ENCODE measurements at regions not wholly inside any gene's neighbourhood (a gene's known extent, or its start where the extent isn't known, plus 50 kb on each side); places are given as distances from the start of the nearest gene placed in this dataset.
"Not testable (repeated sequence)": the region's sequence is repeated elsewhere in the genome, so short reads cannot be mapped to it uniquely, and the experiment has no call there.

- no peak for DNase-seq
Measured at GRCh38 chr11:31956310-31956709, 134.6 kb upstream of the RCN1 start.

- DNase-seq, result no peak
Measured at GRCh38 chr11:31955838-31956237, 135.0 kb upstream of the RCN1 start.

GRCh38 chr11:31953803-31954327, 137.0 kb upstream of the RCN1 start:
- no peak for DNase-seq

- DNase-seq, result not testable (repeated sequence)
Measured at GRCh38 chr11:31949733-31950200, 138.6 kb upstream of the PAX6 start.

GRCh38 chr11:31947051-31947450, 135.9 kb upstream of the PAX6 start:
- DNase-seq, result no peak

- no peak for DNase-seq
Measured at GRCh38 chr11:31943056-31943780, 132.1 kb upstream of the PAX6 start.

DNA sequence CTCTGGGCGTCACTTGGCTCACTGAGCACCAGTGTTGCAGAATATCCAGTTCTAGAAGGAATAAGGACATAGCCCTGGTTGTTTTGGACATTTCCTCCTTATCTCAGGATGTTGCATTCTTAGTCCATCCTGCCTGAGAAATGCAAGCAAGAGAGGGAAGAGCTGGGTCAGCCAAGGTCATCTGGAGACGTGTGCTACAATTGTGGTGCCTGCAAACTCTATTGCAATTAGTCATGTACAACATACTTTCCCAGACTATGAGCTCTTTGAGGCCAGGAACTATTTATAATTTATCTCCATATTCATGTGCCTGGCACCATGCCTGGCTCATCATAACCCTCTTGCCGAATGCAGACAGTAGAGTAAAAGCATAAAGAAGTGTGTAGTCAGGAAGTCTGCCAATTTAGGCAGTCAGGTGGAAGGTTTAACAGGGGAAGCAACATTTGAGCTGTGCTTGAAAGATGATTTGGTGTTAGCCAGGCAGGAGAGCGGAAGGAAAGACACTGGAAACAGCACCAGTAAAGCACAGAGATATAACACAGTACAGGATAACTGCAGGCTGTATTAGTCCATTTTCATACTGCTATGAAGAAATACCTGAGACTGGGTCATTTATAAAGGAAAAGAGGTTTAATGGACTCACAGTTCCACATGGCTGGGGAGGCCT, 129.4 kb upstream of the PAX6 start:
- no peak for DNase-seq

GRCh38 chr11:31939004-31939403, 127.9 kb upstream of the PAX6 start:
- DNase-seq, result no peak

- DNase-seq, result no peak
Measured at GRCh38 chr11:31936312-31936711, 125.2 kb upstream of the PAX6 start.

DNA sequence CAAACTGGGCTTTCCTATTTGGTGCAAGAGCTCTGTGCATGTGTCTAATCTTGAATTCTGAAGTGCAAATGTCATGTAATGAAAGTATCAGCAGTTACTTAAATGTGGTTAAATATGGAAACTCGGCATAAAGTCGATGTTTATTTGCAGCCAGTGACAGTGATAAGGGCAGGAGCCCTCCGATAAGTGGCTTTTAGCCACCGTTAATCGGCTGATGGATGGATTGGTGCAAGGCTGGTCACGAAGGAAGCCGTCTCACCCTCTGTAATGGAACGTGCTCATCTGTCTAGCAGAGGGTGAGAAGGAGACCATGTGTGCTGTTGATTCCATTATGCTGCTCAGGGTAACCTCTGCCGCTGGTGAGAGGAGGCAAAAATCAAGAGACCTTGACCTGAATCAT, 121.8 kb upstream of the PAX6 start:
- DNase-seq, result no peak

DNA sequence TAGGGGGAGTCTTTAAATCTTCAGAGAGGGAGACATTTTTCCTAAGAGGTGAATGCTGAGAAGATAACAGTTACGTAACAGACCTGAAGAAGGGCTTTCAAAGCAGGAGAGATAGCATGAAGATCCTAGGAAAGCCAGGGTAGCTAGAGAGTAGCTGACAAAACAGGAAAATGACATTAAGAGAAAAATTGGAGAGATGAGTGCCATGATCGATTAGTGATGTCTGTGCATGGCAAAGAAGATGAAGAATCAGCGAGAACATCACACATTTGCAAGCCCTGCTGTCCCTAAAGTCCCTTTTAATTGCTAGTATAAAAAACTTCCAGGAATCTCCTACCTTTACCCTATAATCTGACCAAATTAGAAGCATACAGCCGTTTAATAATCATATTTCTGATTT, 116.9 kb upstream of the PAX6 start:
- no peak for DNase-seq

DNA sequence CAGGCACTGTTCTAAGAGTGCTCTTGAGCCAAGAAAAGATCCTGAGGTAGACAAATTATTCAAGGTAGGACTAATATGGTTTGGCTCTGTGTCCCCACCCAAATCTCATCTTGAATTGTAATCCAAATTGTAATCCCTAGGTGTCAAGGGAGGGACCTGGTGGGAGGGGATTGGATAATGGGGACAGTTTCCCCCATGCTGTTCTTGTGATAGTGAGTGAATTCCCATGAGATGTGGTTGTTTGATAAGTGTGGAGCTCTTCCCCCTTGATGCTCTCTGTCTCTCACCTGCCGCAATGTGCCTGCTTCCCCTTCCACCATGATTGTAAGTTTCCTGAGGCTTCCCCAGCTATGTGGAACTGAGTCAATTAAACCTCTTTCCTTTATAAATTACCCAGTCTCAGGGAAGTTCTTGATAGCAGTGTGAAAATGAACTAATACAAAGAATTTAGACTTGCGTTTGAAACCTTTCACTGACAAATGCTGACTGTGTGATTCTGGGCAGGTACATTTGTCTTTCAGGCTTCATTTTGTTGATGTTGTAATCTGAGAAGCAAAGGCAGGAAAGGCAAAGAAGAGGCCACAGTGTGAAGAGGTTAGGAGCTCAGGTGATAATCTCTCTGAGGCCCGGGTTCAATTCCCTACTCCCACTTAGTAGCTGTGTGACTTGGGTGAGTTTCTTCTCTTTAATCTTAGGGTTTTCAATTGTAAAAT, 115.8 kb upstream of the PAX6 start:
- DNase-seq, result no peak

GRCh38 chr11:31926106-31926505, 115.0 kb upstream of the PAX6 start:
- DNase-seq, result no peak

GRCh38 chr11:31922450-31922849, 111.3 kb upstream of the PAX6 start:
- no peak for DNase-seq

DNA sequence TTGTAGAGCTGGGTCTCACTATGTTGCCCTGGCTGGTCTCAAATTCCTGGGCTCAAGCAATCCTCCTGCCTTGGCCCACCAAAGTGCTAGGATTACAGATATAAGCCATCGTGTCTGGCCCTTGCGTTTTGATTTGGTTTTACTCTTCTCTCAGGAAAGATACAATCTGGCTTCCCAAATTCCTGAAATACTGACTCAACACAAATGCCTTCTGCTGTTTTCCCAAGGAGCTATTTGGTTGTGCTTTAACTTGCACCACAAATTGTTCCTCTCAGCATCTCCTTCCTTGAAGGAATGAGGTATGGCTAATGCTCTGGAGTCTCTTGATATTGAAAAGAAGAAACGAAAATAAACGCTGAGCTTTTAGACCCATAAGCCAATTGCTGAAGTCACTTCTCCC, 110.0 kb upstream of the PAX6 start:
- no peak for DNase-seq

DNA sequence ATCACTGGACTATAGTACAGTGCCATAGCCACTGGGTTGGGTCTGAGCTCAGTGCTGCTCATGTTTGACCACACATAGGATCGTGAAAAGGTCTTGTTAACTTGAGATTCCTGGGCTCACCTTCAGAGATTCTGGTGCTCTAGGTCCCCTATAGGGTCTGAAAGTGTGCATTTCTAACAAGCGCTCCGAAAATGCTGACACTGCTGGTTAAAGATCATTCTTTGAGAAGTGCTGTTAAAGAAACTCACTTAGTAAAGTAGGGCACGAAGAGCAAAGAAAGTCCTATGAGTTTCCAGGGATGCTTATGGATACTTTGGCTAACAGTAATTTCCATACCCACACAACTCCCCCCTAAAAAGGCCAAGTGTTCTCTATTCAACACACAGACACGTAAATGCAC, 108.1 kb upstream of the PAX6 start:
- no peak for DNase-seq

GRCh38 chr11:31915867-31916266, 104.7 kb upstream of the PAX6 start:
- no peak for DNase-seq

- DNase-seq, result no peak
Measured at GRCh38 chr11:31913985-31914384, 102.9 kb upstream of the PAX6 start.

DNA sequence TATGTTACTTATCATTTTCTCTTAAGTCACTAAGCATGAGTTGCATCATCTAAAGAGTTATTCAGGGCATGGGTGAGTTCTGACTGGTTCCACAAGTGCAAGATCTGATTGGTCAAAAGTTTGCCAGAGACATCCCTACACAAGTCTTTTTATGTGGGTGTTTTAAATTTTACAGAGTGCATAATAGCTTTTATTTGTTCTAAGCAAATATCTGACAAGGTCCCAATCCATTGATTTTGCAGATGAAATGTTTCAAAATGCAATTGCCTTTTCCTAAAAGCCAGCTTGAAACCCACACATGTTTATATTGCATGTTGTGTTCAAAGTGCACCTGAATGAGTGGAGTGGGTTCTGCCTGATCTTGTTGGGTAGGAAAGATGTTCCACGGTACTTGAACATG, 101.7 kb upstream of the PAX6 start:
- DNase-seq, result no peak

GRCh38 chr11:31910950-31911576, 99.9 kb upstream of the PAX6 start:
- DNase-seq, result no peak

- no peak for DNase-seq
Measured at GRCh38 chr11:31903225-31904074, 92.3 kb upstream of the PAX6 start.

DNA sequence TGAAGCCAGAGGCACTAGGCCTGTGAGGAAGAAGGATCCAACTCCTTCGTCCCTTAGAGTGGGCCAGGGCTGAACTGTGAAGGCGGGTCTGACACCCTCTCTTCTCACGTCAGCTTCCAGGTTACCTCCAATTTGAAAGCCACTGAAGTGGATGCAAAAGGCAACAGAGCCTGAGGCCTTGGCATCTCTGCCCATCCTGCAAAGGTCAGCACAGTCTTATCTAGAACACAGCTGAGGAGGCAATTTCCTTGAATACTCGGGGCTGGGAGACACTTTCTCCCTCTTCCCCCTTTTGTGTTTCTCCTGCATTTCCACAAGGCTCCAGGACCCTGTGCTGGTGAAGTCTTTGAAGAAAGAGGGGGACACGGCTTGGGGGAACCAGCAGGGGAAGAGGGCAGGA, 91.6 kb upstream of the PAX6 start:
- no peak for DNase-seq

All from stimulated activated CD4-positive, alpha-beta T cell treated with anti-CD3 and anti-CD28 coated beads, Interleukin-2, amount 100 ng/mL, for 48 hours (primary cell).